ENCODE measurements at regions not wholly inside any gene's neighbourhood (a gene's known extent, or its start where the extent isn't known, plus 50 kb on each side); places are given as distances from the start of the nearest gene placed in this dataset.

DNA sequence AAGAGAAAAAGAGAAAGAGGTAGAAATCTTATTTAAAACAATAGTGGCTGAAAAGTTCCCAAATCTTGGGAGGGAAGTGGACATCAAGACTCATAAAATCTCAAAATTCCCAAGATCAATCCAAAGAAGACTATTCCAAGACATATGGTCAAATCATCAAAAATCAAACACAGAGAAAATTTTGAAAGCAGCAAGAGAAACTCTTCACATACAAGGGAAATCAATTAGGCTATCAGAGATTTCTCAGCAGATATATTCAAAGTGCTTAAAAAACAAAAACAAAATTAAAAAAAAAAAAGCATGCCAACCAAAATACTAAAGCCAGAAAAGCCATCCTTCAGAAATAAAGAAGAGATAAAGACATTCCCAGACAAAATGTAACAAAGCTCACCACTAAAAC lies 52.6 kb upstream of the RALGPS2 start:
- TF ChIP-seq, protein P1, sequence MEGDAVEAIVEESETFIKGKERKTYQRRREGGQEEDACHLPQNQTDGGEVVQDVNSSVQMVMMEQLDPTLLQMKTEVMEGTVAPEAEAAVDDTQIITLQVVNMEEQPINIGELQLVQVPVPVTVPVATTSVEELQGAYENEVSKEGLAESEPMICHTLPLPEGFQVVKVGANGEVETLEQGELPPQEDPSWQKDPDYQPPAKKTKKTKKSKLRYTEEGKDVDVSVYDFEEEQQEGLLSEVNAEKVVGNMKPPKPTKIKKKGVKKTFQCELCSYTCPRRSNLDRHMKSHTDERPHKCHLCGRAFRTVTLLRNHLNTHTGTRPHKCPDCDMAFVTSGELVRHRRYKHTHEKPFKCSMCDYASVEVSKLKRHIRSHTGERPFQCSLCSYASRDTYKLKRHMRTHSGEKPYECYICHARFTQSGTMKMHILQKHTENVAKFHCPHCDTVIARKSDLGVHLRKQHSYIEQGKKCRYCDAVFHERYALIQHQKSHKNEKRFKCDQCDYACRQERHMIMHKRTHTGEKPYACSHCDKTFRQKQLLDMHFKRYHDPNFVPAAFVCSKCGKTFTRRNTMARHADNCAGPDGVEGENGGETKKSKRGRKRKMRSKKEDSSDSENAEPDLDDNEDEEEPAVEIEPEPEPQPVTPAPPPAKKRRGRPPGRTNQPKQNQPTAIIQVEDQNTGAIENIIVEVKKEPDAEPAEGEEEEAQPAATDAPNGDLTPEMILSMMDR (IDR thresholded peaks at IDR 0.05), result no peak
- TF ChIP-seq EZH2 (IDR thresholded peaks at IDR 0.05; ENCODE audit: borderline replicate concordance, insufficient read depth, low read depth, low read length, poor library complexity, severe bottlenecking), result no peak
